ENCODE measurements at regions not wholly inside any gene's neighbourhood (a gene's known extent, or its start where the extent isn't known, plus 50 kb on each side); places are given as distances from the start of the nearest gene placed in this dataset.

- Mint-ChIP-seq H3K4me1 (no peaks in the 10 kb centered on the region), H3K4me3 (no peak overlapping the region), H3K27ac (peak overlapping the region; percentile 44), H3K27me3 (no peaks in the 10 kb centered on the region), H3K36me3 (ENCODE audit: low read depth) (peaks cover 2% of the 10 kb centered on the region)
- no peaks in the 10 kb centered on the region for H3K9me3 ChIP-seq (ENCODE audit: control insufficient read depth, low read length, poor library complexity, severe bottlenecking)
- no peak for ATAC-seq
- no peak for DNase-seq
Observed at GRCh38 chr14:71646518-71646917, 285.7 kb upstream of the RGS6 start.

- ATAC-seq: no peak
- no peak for DNase-seq
- no peaks in the 10 kb centered on the region for H3K9me3 ChIP-seq (ENCODE audit: control insufficient read depth, low read length, poor library complexity, severe bottlenecking)
- Mint-ChIP-seq H3K27ac (no peak overlapping the region), H3K4me3 (no peak overlapping the region), H3K4me1 (no peaks in the 10 kb centered on the region), H3K36me3 (ENCODE audit: low read depth) (peaks cover 4% of the 10 kb centered on the region), H3K27me3 (no peaks in the 10 kb centered on the region)
Observed at GRCh38 chr14:71647086-71647784, 285.0 kb upstream of the RGS6 start.

GRCh38 chr14:71648725-71649124 is 283.5 kb upstream of the RGS6 start:
- no peaks in the 10 kb centered on the region for H3K9me3 ChIP-seq (ENCODE audit: control insufficient read depth, low read length, poor library complexity, severe bottlenecking)
- Mint-ChIP-seq H3K27ac (no peak overlapping the region), H3K4me1 (no peaks in the 10 kb centered on the region), H3K27me3 (no peaks in the 10 kb centered on the region), H3K4me3 (no peak overlapping the region), H3K36me3 (ENCODE audit: low read depth) (peaks cover 12% of the 10 kb centered on the region)
- DNase-seq (no peak), ATAC-seq (no peak)

- ATAC-seq (no peak), DNase-seq (no peak)
- no peaks in the 10 kb centered on the region for H3K4me1 Mint-ChIP-seq
- no peaks in the 10 kb centered on the region for H3K9me3 ChIP-seq (ENCODE audit: control insufficient read depth, low read length, poor library complexity, severe bottlenecking)
- no peaks in the 10 kb centered on the region for H3K27me3 Mint-ChIP-seq
- H3K4me3 Mint-ChIP-seq: no peak overlapping the region
- peaks cover 12% of the 10 kb centered on the region for H3K36me3 Mint-ChIP-seq (ENCODE audit: low read depth)
- H3K27ac Mint-ChIP-seq: no peak overlapping the region
Observed at GRCh38 chr14:71650187-71650755, 282.0 kb upstream of the RGS6 start.

GRCh38 chr14:71651228-71651627 is 281.0 kb upstream of the RGS6 start:
- Mint-ChIP-seq H3K36me3 (ENCODE audit: low read depth) (peaks cover 15% of the 10 kb centered on the region), H3K27me3 (no peaks in the 10 kb centered on the region)

GRCh38 chr14:71652368-71652767 is 279.9 kb upstream of the RGS6 start:
- Mint-ChIP-seq H3K4me1 (no peaks in the 10 kb centered on the region), H3K36me3 (ENCODE audit: low read depth) (peaks cover 15% of the 10 kb centered on the region), H3K27me3 (no peaks in the 10 kb centered on the region)

More at GRCh38 chr14:71651228-71651627, 281.0 kb upstream of the RGS6 start:
- no peak for ATAC-seq
- H3K9me3 ChIP-seq (ENCODE audit: control insufficient read depth, low read length, poor library complexity, severe bottlenecking): no peaks in the 10 kb centered on the region
- no peak overlapping the region for H3K4me3 Mint-ChIP-seq
- H3K27ac Mint-ChIP-seq: no peak overlapping the region
- DNase-seq: no peak
- H3K4me1 Mint-ChIP-seq: no peaks in the 10 kb centered on the region

GRCh38 chr14:71654810-71655209 is 277.4 kb upstream of the RGS6 start:
- no peak overlapping the region for H3K4me3 Mint-ChIP-seq
- ATAC-seq (no peak), DNase-seq (no peak)
- H3K27me3 Mint-ChIP-seq: no peaks in the 10 kb centered on the region
- peaks cover 6% of the 10 kb centered on the region for H3K4me1 Mint-ChIP-seq
- H3K9me3 ChIP-seq (ENCODE audit: control insufficient read depth, low read length, poor library complexity, severe bottlenecking): no peaks in the 10 kb centered on the region
- H3K27ac Mint-ChIP-seq: no peak overlapping the region
- peaks cover 15% of the 10 kb centered on the region for H3K36me3 Mint-ChIP-seq (ENCODE audit: low read depth)

More at GRCh38 chr14:71652368-71652767, 279.9 kb upstream of the RGS6 start:
- H3K4me3 Mint-ChIP-seq: no peak overlapping the region
- no peak for ATAC-seq
- no peaks in the 10 kb centered on the region for H3K9me3 ChIP-seq (ENCODE audit: control insufficient read depth, low read length, poor library complexity, severe bottlenecking)
- DNase-seq: no peak
- no peak overlapping the region for H3K27ac Mint-ChIP-seq

- H3K4me1 Mint-ChIP-seq: peaks cover 6% of the 10 kb centered on the region
- no peaks in the 10 kb centered on the region for H3K9me3 ChIP-seq (ENCODE audit: control insufficient read depth, low read length, poor library complexity, severe bottlenecking)
- no peaks in the 10 kb centered on the region for H3K27me3 Mint-ChIP-seq
Observed at GRCh38 chr14:71658261-71658860, 273.9 kb upstream of the RGS6 start.

GRCh38 chr14:71659159-71659558 is 273.1 kb upstream of the RGS6 start:
- Mint-ChIP-seq H3K27me3 (no peaks in the 10 kb centered on the region), H3K4me1 (peaks cover 8% of the 10 kb centered on the region), H3K27ac (no peak overlapping the region), H3K36me3 (ENCODE audit: low read depth) (peaks cover 12% of the 10 kb centered on the region), H3K4me3 (no peak overlapping the region)
- ATAC-seq: no peak
- no peak for DNase-seq
- no peaks in the 10 kb centered on the region for H3K9me3 ChIP-seq (ENCODE audit: control insufficient read depth, low read length, poor library complexity, severe bottlenecking)

More at GRCh38 chr14:71658261-71658860, 273.9 kb upstream of the RGS6 start:
- ATAC-seq (no peak), DNase-seq (no peak)
- Mint-ChIP-seq H3K4me3 (no peak overlapping the region), H3K27ac (no peak overlapping the region), H3K36me3 (ENCODE audit: low read depth) (peaks cover 13% of the 10 kb centered on the region)

GRCh38 chr14:71661441-71661840 is 270.8 kb upstream of the RGS6 start:
- no peak for DNase-seq
- no peaks in the 10 kb centered on the region for H3K9me3 ChIP-seq (ENCODE audit: control insufficient read depth, low read length, poor library complexity, severe bottlenecking)
- peaks cover 11% of the 10 kb centered on the region for H3K4me1 Mint-ChIP-seq
- ATAC-seq: no peak
- H3K4me3 Mint-ChIP-seq: no peak overlapping the region
- no peak overlapping the region for H3K27ac Mint-ChIP-seq
- H3K36me3 Mint-ChIP-seq (ENCODE audit: low read depth): peaks cover 14% of the 10 kb centered on the region
- no peaks in the 10 kb centered on the region for H3K27me3 Mint-ChIP-seq

GRCh38 chr14:71662291-71662790 is 269.9 kb upstream of the RGS6 start:
- no peaks in the 10 kb centered on the region for H3K27me3 Mint-ChIP-seq
- H3K36me3 Mint-ChIP-seq (ENCODE audit: low read depth): peaks cover 14% of the 10 kb centered on the region
- peaks cover 11% of the 10 kb centered on the region for H3K4me1 Mint-ChIP-seq
- no peaks in the 10 kb centered on the region for H3K9me3 ChIP-seq (ENCODE audit: control insufficient read depth, low read length, poor library complexity, severe bottlenecking)
- H3K4me3 Mint-ChIP-seq: no peak overlapping the region
- DNase-seq: no peak
- H3K27ac Mint-ChIP-seq: peak overlapping the region; percentile 21
- no peak for ATAC-seq

- H3K4me3 Mint-ChIP-seq: no peak overlapping the region
- peaks cover 7% of the 10 kb centered on the region for H3K4me1 Mint-ChIP-seq
- ATAC-seq: no peak
- peak overlapping the region; percentile 78 for H3K27ac Mint-ChIP-seq
- no peaks in the 10 kb centered on the region for H3K27me3 Mint-ChIP-seq
- DNase-seq: no peak
- H3K36me3 Mint-ChIP-seq (ENCODE audit: low read depth): peaks cover 14% of the 10 kb centered on the region
- no peaks in the 10 kb centered on the region for H3K9me3 ChIP-seq (ENCODE audit: control insufficient read depth, low read length, poor library complexity, severe bottlenecking)
Observed at GRCh38 chr14:71665157-71665556, 267.1 kb upstream of the RGS6 start.

- Mint-ChIP-seq H3K27ac (no peak overlapping the region), H3K4me1 (peaks cover 7% of the 10 kb centered on the region), H3K4me3 (no peak overlapping the region), H3K27me3 (no peaks in the 10 kb centered on the region), H3K36me3 (ENCODE audit: low read depth) (peaks cover 13% of the 10 kb centered on the region)
- ATAC-seq (no peak), DNase-seq (no peak)
- H3K9me3 ChIP-seq (ENCODE audit: control insufficient read depth, low read length, poor library complexity, severe bottlenecking): no peaks in the 10 kb centered on the region
Observed at GRCh38 chr14:71665781-71666180, 266.4 kb upstream of the RGS6 start.
